Mesendoderm (in vitro differentiated cells): ENCODE measurements at regions not wholly inside any gene's neighbourhood (a gene's known extent, or its start where the extent isn't known, plus 50 kb on each side); places are given as distances from the start of the nearest gene placed in this dataset.
"Not testable (repeated sequence)": the region's sequence is repeated elsewhere in the genome, so short reads cannot be mapped to it uniquely, and the experiment has no call there.

Experiments
- DNase-seq: peaks from one replicate; pipeline ENCODE4 v3.0.0; 2013
- H2AK5ac ChIP-seq: 2 replicates; pipeline ENCODE4 v1.6.1; 2013; ENCODE audit warnings: low read length, inconsistent platforms
- H2BK120ac ChIP-seq: 2 replicates; pipeline ENCODE4 v1.6.1; 2013; ENCODE audit warnings: low read depth, mild to moderate bottlenecking, low read length, moderate library complexity, mixed read lengths
- H2BK15ac ChIP-seq: replicated peaks from 2 replicates; pipeline ENCODE4 v1.6.1; 2013; ENCODE audit warnings: low read depth, mild to moderate bottlenecking, moderate library complexity
- H2BK5ac ChIP-seq: 2 replicates; pipeline ENCODE4 v1.6.1; 2013; ENCODE audit warnings: low read length, inconsistent platforms
- H3K18ac ChIP-seq: 2 replicates; pipeline ENCODE4 v1.6.1; 2013; ENCODE audit warnings: mild to moderate bottlenecking, low read length, mixed read lengths
- H3K23ac ChIP-seq: one replicate; pipeline ENCODE4 v1.6.1; 2013; ENCODE audit warnings: low read length
- H3K27ac ChIP-seq: 2 replicates; pipeline ENCODE4 v1.5.1; 2013; ENCODE audit warnings: low read depth, mild to moderate bottlenecking, inconsistent platforms, low read length, moderate library complexity
- H3K27me3 ChIP-seq: 2 replicates; pipeline ENCODE4 v1.6.1; 2013; ENCODE audit warnings: low read length, control low read depth, mild to moderate bottlenecking, inconsistent platforms; ENCODE audit not compliant: insufficient read depth, poor library complexity
- H3K36me3 ChIP-seq: 2 replicates; pipeline ENCODE4 v1.6.1; 2013; ENCODE audit warnings: low read length, inconsistent platforms; ENCODE audit not compliant: control insufficient read depth, insufficient read depth
- H3K4ac ChIP-seq: one replicate; pipeline ENCODE4 v1.6.1; 2013; ENCODE audit warnings: low read depth, mild to moderate bottlenecking, low read length, moderate library complexity
- H3K4me1 ChIP-seq: 2 replicates; pipeline ENCODE4 v1.6.1; 2013; ENCODE audit warnings: low read depth, low read length, inconsistent platforms; ENCODE audit not compliant: control insufficient read depth
- H3K4me2 ChIP-seq: 2 replicates; pipeline ENCODE4 v1.6.1; 2013; ENCODE audit warnings: low read length
- H3K4me3 ChIP-seq: 2 replicates; pipeline ENCODE4 v1.5.1; 2013; ENCODE audit warnings: mild to moderate bottlenecking, low read length
- H3K56ac ChIP-seq: one replicate; pipeline ENCODE4 v1.6.1; 2013; ENCODE audit warnings: low read length
- H3K79me1 ChIP-seq: 2 replicates; pipeline ENCODE4 v1.6.1; 2013; ENCODE audit warnings: low read length, inconsistent platforms
- H3K79me2 ChIP-seq: 2 replicates; pipeline ENCODE4 v1.6.1; 2013; ENCODE audit warnings: mild to moderate bottlenecking, low read length; ENCODE audit not compliant: control insufficient read depth, insufficient read depth
- H3K9ac ChIP-seq: 2 replicates; pipeline ENCODE4 v1.6.1; 2013; ENCODE audit warnings: low read length, inconsistent platforms
- H4K5ac ChIP-seq: one replicate; pipeline ENCODE4 v1.6.1; 2013; ENCODE audit warnings: low read length
- H4K8ac ChIP-seq: one replicate; pipeline ENCODE4 v1.6.1; 2013; ENCODE audit warnings: low read depth, mild to moderate bottlenecking, control low read depth, low read length, moderate library complexity
- WGBS: extraction: QIAGEN DNeasy Blood & Tissue Kit; methylation state at CpG from one replicate; pipeline ENCODE4 v1.1.7; 2013; ENCODE audit warnings: low lambda C conversion rate, missing lambda C conversion rate; ENCODE audit not compliant: insufficient coverage; ENCODE audit errors: extremely low coverage; 5-methylcytosine and 5-hydroxymethylcytosine counted together

GRCh38 chr2:228755661-228756060, 515.4 kb downstream of the PID1 start:
- H3K56ac ChIP-seq, H3K4me1 ChIP-seq, H3K9ac ChIP-seq, DNase-seq, H3K4me2 ChIP-seq, H2AK5ac ChIP-seq, H4K8ac ChIP-seq, H2BK15ac ChIP-seq, H3K4ac ChIP-seq, H2BK5ac ChIP-seq, H3K79me2 ChIP-seq, H3K27me3 ChIP-seq, H3K4me3 ChIP-seq, H4K5ac ChIP-seq, H3K23ac ChIP-seq, H3K79me1 ChIP-seq, H3K27ac ChIP-seq, H3K18ac ChIP-seq, H3K36me3 ChIP-seq, H2BK120ac ChIP-seq: not testable (repeated sequence)
- WGBS, result no CpG with 5 or more reads among the region's 25 CpGs

DNA sequence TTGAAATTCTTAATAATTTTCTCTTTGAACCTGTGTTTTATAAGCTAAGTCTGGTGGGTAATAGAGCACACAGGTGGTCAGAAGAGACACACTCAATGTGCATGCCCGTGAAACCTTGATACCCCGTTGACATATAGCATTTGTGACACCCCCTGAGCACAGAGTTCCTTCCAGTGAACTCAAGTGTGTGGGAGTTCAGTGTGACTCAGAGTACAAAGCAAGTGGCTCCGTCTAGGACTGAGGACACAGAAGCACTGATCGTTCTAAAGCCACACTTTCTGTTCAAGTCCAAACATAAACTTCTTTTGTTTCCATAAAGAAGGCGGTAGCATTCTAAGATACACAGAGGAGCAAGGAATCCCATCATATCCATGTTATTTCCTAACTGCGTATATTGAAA, 523.6 kb downstream of the PID1 start:
- Histone ChIP-seq H3K56ac (no peak overlapping the region), H2BK15ac (no peak overlapping the region), H2BK120ac (no peak overlapping the region), H3K18ac (no peak overlapping the region), H3K79me2 (no peaks in the 10 kb centered on the region), H3K27me3 (no peaks in the 10 kb centered on the region), H2BK5ac (no peak overlapping the region), H3K79me1 (no peaks in the 10 kb centered on the region), H3K27ac (no peak overlapping the region), H3K36me3 (no peaks in the 10 kb centered on the region), H3K4me1 (no peaks in the 10 kb centered on the region), H3K4ac (no peak overlapping the region), H3K23ac (no peak overlapping the region), H2AK5ac (no peak overlapping the region), H3K4me3 (no peak overlapping the region), H4K5ac (no peak overlapping the region), H4K8ac (no peak overlapping the region), H3K9ac (no peak overlapping the region), H3K4me2 (no peak overlapping the region)
- no peak for DNase-seq
- WGBS, result no CpG with 5 or more reads among the region's 6 CpGs

DNA sequence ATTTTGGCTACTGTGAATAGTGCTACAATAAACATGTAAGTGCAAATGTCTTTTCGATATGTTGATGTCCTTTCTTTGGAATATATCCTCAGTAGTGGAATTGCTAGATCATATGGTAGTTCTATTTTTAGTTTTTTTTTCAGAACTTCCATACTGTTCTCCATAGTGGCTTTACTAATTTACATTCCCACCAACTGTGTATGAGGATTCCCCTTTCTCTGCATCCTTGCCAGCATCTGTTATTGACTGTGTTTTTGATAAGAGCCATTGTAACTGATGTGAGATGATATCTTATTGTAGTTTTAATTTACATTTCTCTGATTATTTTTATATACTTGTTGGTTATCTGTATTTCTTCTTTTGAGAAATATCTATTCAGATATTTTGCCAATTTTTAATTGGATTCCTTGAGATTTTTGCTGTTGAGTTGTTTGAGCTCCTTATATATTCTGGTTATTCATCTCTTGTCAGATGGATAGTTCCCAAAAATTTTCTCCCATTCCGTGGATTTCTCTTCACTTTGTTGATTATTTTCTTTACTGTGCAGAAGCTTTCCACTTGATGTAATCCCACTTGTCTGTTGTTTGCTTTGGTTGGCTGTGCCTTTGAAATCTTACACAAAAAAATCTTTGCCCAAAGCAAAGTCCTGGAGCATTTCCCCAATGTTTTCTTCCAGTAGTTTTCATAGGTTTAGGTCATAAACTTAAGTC, 532.3 kb downstream of the PID1 start:
- H2AK5ac ChIP-seq, result no peak overlapping the region
- no peaks in the 10 kb centered on the region for H3K4me1 ChIP-seq
- H3K27me3 ChIP-seq, result no peaks in the 10 kb centered on the region
- H3K56ac ChIP-seq, result no peak overlapping the region
- H4K8ac ChIP-seq, result no peak overlapping the region
- H4K5ac ChIP-seq, result no peak overlapping the region
- H3K79me2 ChIP-seq, result no peaks in the 10 kb centered on the region
- H3K36me3 ChIP-seq, result no peaks in the 10 kb centered on the region
- H3K27ac ChIP-seq, result no peak overlapping the region
- DNase-seq, result no peak
- no peak overlapping the region for H3K4me3 ChIP-seq
- no CpG with 5 or more reads among the region's 2 CpGs for WGBS
- no peak overlapping the region for H2BK15ac ChIP-seq
- no peak overlapping the region for H3K9ac ChIP-seq
- no peak overlapping the region for H3K4me2 ChIP-seq
- no peak overlapping the region for H2BK120ac ChIP-seq
- no peak overlapping the region for H3K18ac ChIP-seq
- no peak overlapping the region for H3K4ac ChIP-seq
- H2BK5ac ChIP-seq, result no peak overlapping the region
- H3K23ac ChIP-seq, result no peak overlapping the region
- no peaks in the 10 kb centered on the region for H3K79me1 ChIP-seq

DNA sequence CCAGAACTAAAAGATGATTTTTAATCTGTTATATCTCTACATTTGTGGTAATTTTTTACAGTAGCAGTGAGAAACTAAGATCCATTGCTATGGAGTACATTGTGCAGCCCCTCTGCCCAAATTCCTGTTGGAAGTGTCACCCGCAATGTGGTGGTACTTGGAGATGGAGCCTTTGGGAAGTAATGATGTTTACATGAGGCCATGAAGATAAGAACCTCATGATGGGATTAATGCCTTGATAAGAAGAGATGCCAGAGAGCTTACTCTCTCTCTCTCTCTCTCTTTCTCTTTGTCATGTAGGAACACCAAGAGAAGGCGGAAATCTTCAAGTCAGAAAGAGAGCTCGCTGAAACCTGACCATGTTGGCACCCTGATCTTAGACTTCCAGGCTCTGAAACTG, 535.4 kb downstream of the PID1 start:
- H2BK120ac ChIP-seq, result no peak overlapping the region
- no peaks in the 10 kb centered on the region for H3K36me3 ChIP-seq
- H3K18ac ChIP-seq, result no peak overlapping the region
- H3K4me1 ChIP-seq, result no peaks in the 10 kb centered on the region
- no peak overlapping the region for H3K4me3 ChIP-seq
- DNase-seq, result peak; percentile 68
- no peaks in the 10 kb centered on the region for H3K79me1 ChIP-seq
- H3K4me2 ChIP-seq, result no peak overlapping the region
- no peaks in the 10 kb centered on the region for H3K79me2 ChIP-seq
- H4K5ac ChIP-seq, result no peak overlapping the region
- no peak overlapping the region for H3K9ac ChIP-seq
- H2BK5ac ChIP-seq, result no peak overlapping the region
- no peaks in the 10 kb centered on the region for H3K27me3 ChIP-seq
- no peak overlapping the region for H2BK15ac ChIP-seq
- WGBS, result no CpG with 5 or more reads among the region's 3 CpGs
- no peak overlapping the region for H3K27ac ChIP-seq
- no peak overlapping the region for H4K8ac ChIP-seq
- no peak overlapping the region for H2AK5ac ChIP-seq
- H3K23ac ChIP-seq, result no peak overlapping the region
- H3K4ac ChIP-seq, result no peak overlapping the region
- no peak overlapping the region for H3K56ac ChIP-seq

- no peak overlapping the region for H2BK120ac ChIP-seq
- H3K27me3 ChIP-seq, result no peaks in the 10 kb centered on the region
- no peaks in the 10 kb centered on the region for H3K36me3 ChIP-seq
- H3K4me1 ChIP-seq, result no peaks in the 10 kb centered on the region
- H2AK5ac ChIP-seq, result no peak overlapping the region
- no peak overlapping the region for H3K18ac ChIP-seq
- H3K56ac ChIP-seq, result no peak overlapping the region
- H3K79me2 ChIP-seq, result no peaks in the 10 kb centered on the region
- H3K79me1 ChIP-seq, result no peaks in the 10 kb centered on the region
- H3K4ac ChIP-seq, result no peak overlapping the region
- no peak overlapping the region for H4K8ac ChIP-seq
- no peak overlapping the region for H3K4me3 ChIP-seq
- no peak overlapping the region for H2BK15ac ChIP-seq
- H3K4me2 ChIP-seq, result no peak overlapping the region
- no peak overlapping the region for H2BK5ac ChIP-seq
- peak; percentile 65 for DNase-seq
- no peak overlapping the region for H3K9ac ChIP-seq
- H4K5ac ChIP-seq, result no peak overlapping the region
- no peak overlapping the region for H3K27ac ChIP-seq
- no peak overlapping the region for H3K23ac ChIP-seq
Measured at GRCh38 chr2:228731517-228731916, 539.6 kb downstream of the PID1 start.

- H3K79me2 ChIP-seq, result no peaks in the 10 kb centered on the region
- H3K9ac ChIP-seq, result no peak overlapping the region
- H3K27ac ChIP-seq, result no peak overlapping the region
- no peak overlapping the region for H2BK15ac ChIP-seq
- H2BK5ac ChIP-seq, result no peak overlapping the region
- no peak overlapping the region for H3K4ac ChIP-seq
- no peaks in the 10 kb centered on the region for H3K79me1 ChIP-seq
- H4K5ac ChIP-seq, result no peak overlapping the region
- H3K27me3 ChIP-seq, result no peaks in the 10 kb centered on the region
- no peak overlapping the region for H3K56ac ChIP-seq
- H2AK5ac ChIP-seq, result no peak overlapping the region
- WGBS, result no CpG with 5 or more reads among the region's 5 CpGs
- no peak overlapping the region for H3K18ac ChIP-seq
- H4K8ac ChIP-seq, result no peak overlapping the region
- H3K36me3 ChIP-seq, result no peaks in the 10 kb centered on the region
- H3K23ac ChIP-seq, result no peak overlapping the region
- no peak overlapping the region for H2BK120ac ChIP-seq
- no peak overlapping the region for H3K4me3 ChIP-seq
- no peak overlapping the region for H3K4me2 ChIP-seq
- peak; percentile 51 for DNase-seq
- no peaks in the 10 kb centered on the region for H3K4me1 ChIP-seq
Measured at GRCh38 chr2:228728961-228729360, 542.1 kb downstream of the PID1 start.
